SK-N-SH (cell line): ENCODE measurements at regions not wholly inside any gene's neighbourhood (a gene's known extent, or its start where the extent isn't known, plus 50 kb on each side); places are given as distances from the start of the nearest gene placed in this dataset.

ENCODE experiments used
- CTCF ChIA-PET: fragments of 300-600, 350-600 bp; formaldehyde crosslinking; extraction: SDS; loops from one replicate; lab custom pipeline; 2021; lab: Yijun Ruan, JAX
- POLR2A ChIA-PET: fragments of 350-600 bp; sonication (Branson Sonifier 250); formaldehyde crosslinking; extraction: SDS; loops from one replicate; lab custom pipeline; 2020; ENCODE audit warnings: antibody characterized with exemption, inconsistent platforms; lab: Yijun Ruan, JAX
- DNase-seq: peaks from one replicate; pipeline ENCODE4 v3.0.0; 2012
- H2AFZ ChIP-seq: fragments of 200-600 bp; sonication (generic); 2 replicates; pipeline ENCODE4 v1.8.1; 2016; ENCODE audit warnings: antibody characterized with exemption, mild to moderate bottlenecking, low read depth
- H3F3A ChIP-seq: fragments of 200-600 bp; sonication (generic); replicated peaks from 2 replicates; pipeline ENCODE3; 2016; ENCODE audit warnings: antibody characterized with exemption, mild to moderate bottlenecking; ENCODE audit not compliant: insufficient read depth
- H3K27ac ChIP-seq, 2 experiments: fragments of 200-500 bp in 1 of 2; fragments of 200-600 bp in 1 of 2; sonication (Bioruptor generic) in 1 of 2; sonication (generic), shearing (Covaris generic) in 1 of 2; 2 replicates each; pipeline versions ENCODE4 v1.5.1 to v1.6.1; 2014 to 2016; ENCODE audit warnings: low read depth in 2 of 2, inconsistent platforms in 1 of 2, low read length in 1 of 2, mild to moderate bottlenecking in 1 of 2, mixed read lengths in 1 of 2
- H3K27me3 ChIP-seq: fragments of 200-600 bp; sonication (generic), shearing (Covaris generic); 2 replicates; pipeline ENCODE4 v1.6.1; 2016; ENCODE audit warnings: mixed run types; ENCODE audit not compliant: insufficient read depth
- H3K36me3 ChIP-seq, 2 experiments: fragments of 200-500 bp in 1 of 2; fragments of 200-600 bp in 1 of 2; sonication (Bioruptor generic) in 1 of 2; sonication (generic) in 1 of 2; replicated peaks in 1 of 2; 2 replicates each; pipeline versions ENCODE3 to v1.5.1; 2014 to 2016; ENCODE audit warnings: low read length in 1 of 2, mild to moderate bottlenecking in 1 of 2; ENCODE audit not compliant: insufficient read depth in 2 of 2, control insufficient read depth in 1 of 2
- H3K4me1 ChIP-seq, 2 experiments: fragments of 200-500 bp in 1 of 2; fragments of 200-600 bp in 1 of 2; sonication (Bioruptor generic) in 1 of 2; sonication (generic), shearing (Covaris generic) in 1 of 2; 2 replicates each; pipeline versions ENCODE4 v1.5.1 to v1.6.1; 2014 to 2016; ENCODE audit warnings: low read depth in 1 of 2, low read length in 1 of 2, mixed run types in 1 of 2; ENCODE audit not compliant: insufficient read depth in 2 of 2, control insufficient read depth in 1 of 2
- H3K4me2 ChIP-seq: fragments of 200-600 bp; sonication (generic), shearing (Covaris generic); 2 replicates; pipeline ENCODE4 v1.6.1; 2017; ENCODE audit warnings: mixed run types
- H3K4me3 ChIP-seq, 2 experiments: fragments of 200-500 bp in 1 of 2; fragments of 200-600 bp in 1 of 2; sonication (Bioruptor generic) in 1 of 2; sonication (generic), shearing (Covaris generic) in 1 of 2; 2 replicates each; pipeline versions ENCODE4 v1.5.1 to v1.8.1; 2014 to 2016; ENCODE audit warnings: low read depth in 2 of 2, inconsistent platforms in 1 of 2, low read length in 1 of 2, mild to moderate bottlenecking in 1 of 2, mixed read lengths in 1 of 2, moderate library complexity in 1 of 2
- H3K79me2 ChIP-seq: fragments of 200-600 bp; sonication (generic); 2 replicates; pipeline ENCODE4 v1.8.1; 2017; ENCODE audit warnings: mild to moderate bottlenecking; ENCODE audit not compliant: insufficient read depth
- H3K9ac ChIP-seq: fragments of 200-600 bp; sonication (generic); 2 replicates; pipeline ENCODE4 v1.6.1; 2017; ENCODE audit warnings: mixed run types
- H3K9me2 ChIP-seq: fragments of 200-600 bp; sonication (generic); 2 replicates; pipeline ENCODE4 v1.6.1; 2017; ENCODE audit warnings: mixed run types
- H3K9me3 ChIP-seq: fragments of 200-600 bp; sonication (generic); 2 replicates; pipeline ENCODE4 v1.6.1; 2017; ENCODE audit warnings: mixed run types, mild to moderate bottlenecking, moderate library complexity
- H4K20me1 ChIP-seq: fragments of 200-600 bp; sonication (generic); 2 replicates; pipeline ENCODE4 v1.6.1; 2017; ENCODE audit warnings: mild to moderate bottlenecking, mixed run types; ENCODE audit not compliant: insufficient read depth
- CHD2 ChIP-seq: fragments of 150-350 bp; IDR thresholded peaks from 2 replicates; pipeline ENCODE4 v1.6.1; 2018; ENCODE audit warnings: low read length; ENCODE audit not compliant: partially characterized antibody
- FOXJ3 ChIP-seq: sonication (generic); formaldehyde crosslinking; IDR thresholded peaks from 2 replicates; pipeline ENCODE4 v1.5.1; 2020; ENCODE audit warnings: mild to moderate bottlenecking, missing genetic modification reagents
- GATA2 ChIP-seq: sonication (generic); formaldehyde crosslinking; IDR thresholded peaks from 2 replicates; pipeline ENCODE4 v1.5.0; 2020; ENCODE audit warnings: mild to moderate bottlenecking, missing genetic modification reagents
- JUND ChIP-seq: IDR thresholded peaks from 2 replicates; pipeline ENCODE4 v1.4.0; 2012
- MXI1 ChIP-seq: IDR thresholded peaks from 2 replicates; pipeline ENCODE4 v1.6.1; 2012; ENCODE audit warnings: mild to moderate bottlenecking, low read depth, low read length, improper control_type of control experiment
- RFX5 ChIP-seq: IDR thresholded peaks from 2 replicates; pipeline ENCODE4 v1.6.1; 2012; ENCODE audit warnings: mild to moderate bottlenecking, improper control_type of control experiment, low read length
- SIN3A ChIP-seq: IDR thresholded peaks from 2 replicates; pipeline ENCODE4 v1.6.1; 2012; ENCODE audit warnings: low read depth, mild to moderate bottlenecking, low read length, moderate library complexity, borderline replicate concordance
- TCF12 ChIP-seq: IDR thresholded peaks from 2 replicates; pipeline ENCODE4 v1.4.0; 2012
- WGBS: methylation state at CpG from one replicate; pipeline ENCODE4 v1.1.6; 2017; ENCODE audit warnings: low lambda C conversion rate; 5-methylcytosine and 5-hydroxymethylcytosine counted together
- TF ChIP-seq, protein P1 (sequence below): fragments of 150-350 bp; IDR thresholded peaks from 2 replicates; pipeline ENCODE4 v1.6.1; 2017; ENCODE audit warnings: antibody characterized with exemption, low read length, low read depth, borderline replicate concordance
- TF ChIP-seq, protein P2 (sequence below): fragments of 150-350 bp; IDR thresholded peaks from 2 replicates; pipeline ENCODE4 v1.6.1; 2016; ENCODE audit warnings: mild to moderate bottlenecking, low read depth, low read length
- TF ChIP-seq, protein P3 (sequence below): IDR thresholded peaks from 2 replicates; pipeline ENCODE4 v1.4.0; 2012; ENCODE audit warnings: low read depth, borderline replicate concordance
- TF ChIP-seq, protein P4 (sequence below): IDR thresholded peaks from 2 replicates; pipeline ENCODE4 v1.4.0; 2012; ENCODE audit warnings: low read depth
- TF ChIP-seq, protein P5 (sequence below): fragments of 200-600 bp; sonication (generic); IDR thresholded peaks from 2 replicates; pipeline ENCODE4 v1.6.1; 2017; ENCODE audit warnings: antibody characterized with exemption, mild to moderate bottlenecking, moderate library complexity

DNA sequence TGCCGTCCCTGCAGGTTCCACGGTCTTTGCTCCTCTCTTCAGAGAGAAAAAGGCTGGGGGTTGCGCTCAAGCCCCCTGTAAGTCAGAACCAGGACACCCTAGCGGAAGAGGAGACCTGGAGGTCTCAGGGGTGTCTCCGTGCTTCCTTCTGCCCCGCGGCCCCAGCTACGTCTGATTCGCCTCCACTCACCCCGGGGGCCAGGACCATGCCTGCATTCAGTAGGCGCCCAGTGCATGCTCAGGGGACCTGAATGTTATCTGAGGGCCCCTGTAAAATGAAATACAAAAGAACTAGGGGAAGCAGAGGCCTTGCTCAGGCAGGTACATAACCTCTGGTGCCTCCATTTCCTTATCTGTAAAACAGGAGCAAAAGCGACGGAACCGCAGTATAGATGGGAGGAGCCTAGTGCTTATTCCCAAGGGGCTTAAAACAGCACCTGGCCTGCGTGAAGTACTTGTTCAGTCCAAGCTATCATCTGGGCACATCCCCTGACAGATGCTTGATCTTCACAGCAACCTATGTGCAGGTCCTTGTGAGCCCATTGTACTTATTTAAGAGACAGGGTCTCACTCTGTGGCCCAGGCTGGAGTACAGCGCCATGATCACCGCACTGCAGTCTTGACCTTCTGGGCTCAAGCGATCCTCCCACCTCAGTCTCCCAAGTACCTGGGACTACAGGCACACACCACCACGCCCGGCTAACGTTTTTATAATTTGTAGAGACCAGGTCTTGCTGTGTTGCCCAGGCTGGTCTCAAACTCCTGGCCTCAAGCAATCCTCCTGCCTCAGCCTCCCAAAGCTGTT is 110.3 kb upstream of the NCOR2 start:
- Histone ChIP-seq H4K20me1 (no peaks in the 10 kb centered on the region), H3K27me3 (no peaks in the 10 kb centered on the region)
- 93% methylated on average over 17 of the region's 21 CpGs for WGBS
- TF ChIP-seq SIN3A, result no peak
- no peak for TF ChIP-seq RFX5
- TF ChIP-seq JUND, result no peak
- TF ChIP-seq TCF12, result no peak
- TF ChIP-seq MXI1, result no peak
- TF ChIP-seq, all 33 proteins: peak for 0
- Histone ChIP-seq H2AFZ (no peak overlapping the region), H3K4me2 (no peak overlapping the region), H3K36me3 (no peaks in the 10 kb centered on the region), H3K9ac (no peak overlapping the region), H3K79me2 (no peaks in the 10 kb centered on the region), H3K4me1 (peaks cover 25 to 47% of the 10 kb centered on the region in 2 experiments; a peak in 3 of 4 replicates), H3K9me3 (no peaks in the 10 kb centered on the region), H3K4me3 (no peak overlapping the region), H3F3A (peaks cover 5% of the 10 kb centered on the region), H3K27ac (no peak overlapping the region), H3K9me2 (no peaks in the 10 kb centered on the region)
- CTCF ChIA-PET, result interaction anchor here (0.6 kb wide), 1 partner anchor 17 kb away, joined by 3 read pairs; no protein-coding TSS in a partner anchor
- POLR2A ChIA-PET, result no interaction called here
- DNase-seq, result no peak

DNA sequence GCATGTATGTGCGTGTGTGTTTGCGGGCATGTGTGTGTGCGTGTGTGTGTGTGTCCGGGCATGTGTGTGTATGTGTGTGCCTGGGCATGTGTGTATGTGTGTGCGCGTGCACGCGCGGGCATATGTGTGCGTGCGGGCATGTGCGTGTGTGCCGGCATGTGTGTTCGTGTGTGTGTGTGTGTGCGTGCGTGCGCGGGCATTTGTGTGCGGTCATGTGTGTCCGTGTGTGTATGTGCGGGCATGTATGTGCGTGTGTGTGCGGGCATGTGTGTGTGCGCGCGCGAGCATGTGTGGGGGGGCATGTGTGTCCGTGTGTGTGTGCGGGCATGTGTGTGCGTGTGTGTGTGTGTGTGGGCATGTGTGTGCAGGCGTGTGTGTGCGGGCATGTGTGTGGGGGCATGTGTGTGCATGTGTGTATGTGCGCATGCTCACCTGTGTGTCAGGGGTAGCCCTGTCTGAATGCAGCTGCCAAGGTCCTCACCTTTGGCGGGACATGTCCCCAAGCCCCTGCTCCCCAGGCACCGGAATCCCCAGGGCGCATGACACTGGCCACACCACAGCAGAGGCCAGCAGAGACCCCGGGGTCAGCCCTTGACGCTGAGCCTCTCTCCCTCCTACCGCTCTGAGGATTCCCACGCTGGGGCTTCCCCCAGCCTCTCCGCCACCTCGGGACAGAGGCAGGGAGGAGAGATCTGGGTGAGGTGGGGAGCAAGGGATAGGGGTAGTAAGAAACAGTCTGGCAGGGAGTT is 109.5 kb upstream of the NCOR2 start:
- H2AFZ ChIP-seq, result no peak overlapping the region
- DNase-seq, result no peak
- no peak overlapping the region for H3K27ac ChIP-seq
- no peak overlapping the region for H3K9ac ChIP-seq
- no peaks in the 10 kb centered on the region for H4K20me1 ChIP-seq
- no peaks in the 10 kb centered on the region for H3K9me3 ChIP-seq
- ChIA-PET POLR2A (no interaction called here), CTCF (interaction anchor here (0.6 to 0.8 kb wide), 2 partner anchors 13 to 16 kb away, joined by 3 read pairs; no protein-coding TSS in a partner anchor)
- WGBS, result 95% methylated on average over 41 of the region's 42 CpGs
- H3K79me2 ChIP-seq, result no peaks in the 10 kb centered on the region
- no peaks in the 10 kb centered on the region for H3K27me3 ChIP-seq
- H3K9me2 ChIP-seq, result no peaks in the 10 kb centered on the region
- TF ChIP-seq FOXJ3, result no peak
- no peak for TF ChIP-seq CHD2
- TF ChIP-seq, protein P1, sequence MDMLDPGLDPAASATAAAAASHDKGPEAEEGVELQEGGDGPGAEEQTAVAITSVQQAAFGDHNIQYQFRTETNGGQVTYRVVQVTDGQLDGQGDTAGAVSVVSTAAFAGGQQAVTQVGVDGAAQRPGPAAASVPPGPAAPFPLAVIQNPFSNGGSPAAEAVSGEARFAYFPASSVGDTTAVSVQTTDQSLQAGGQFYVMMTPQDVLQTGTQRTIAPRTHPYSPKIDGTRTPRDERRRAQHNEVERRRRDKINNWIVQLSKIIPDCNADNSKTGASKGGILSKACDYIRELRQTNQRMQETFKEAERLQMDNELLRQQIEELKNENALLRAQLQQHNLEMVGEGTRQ, result no peak
- no peak for TF ChIP-seq MXI1
- TF ChIP-seq JUND, result no peak
- TF ChIP-seq, protein P2, sequence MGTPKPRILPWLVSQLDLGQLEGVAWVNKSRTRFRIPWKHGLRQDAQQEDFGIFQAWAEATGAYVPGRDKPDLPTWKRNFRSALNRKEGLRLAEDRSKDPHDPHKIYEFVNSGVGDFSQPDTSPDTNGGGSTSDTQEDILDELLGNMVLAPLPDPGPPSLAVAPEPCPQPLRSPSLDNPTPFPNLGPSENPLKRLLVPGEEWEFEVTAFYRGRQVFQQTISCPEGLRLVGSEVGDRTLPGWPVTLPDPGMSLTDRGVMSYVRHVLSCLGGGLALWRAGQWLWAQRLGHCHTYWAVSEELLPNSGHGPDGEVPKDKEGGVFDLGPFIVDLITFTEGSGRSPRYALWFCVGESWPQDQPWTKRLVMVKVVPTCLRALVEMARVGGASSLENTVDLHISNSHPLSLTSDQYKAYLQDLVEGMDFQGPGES, result no peak
- TF ChIP-seq, protein P3, sequence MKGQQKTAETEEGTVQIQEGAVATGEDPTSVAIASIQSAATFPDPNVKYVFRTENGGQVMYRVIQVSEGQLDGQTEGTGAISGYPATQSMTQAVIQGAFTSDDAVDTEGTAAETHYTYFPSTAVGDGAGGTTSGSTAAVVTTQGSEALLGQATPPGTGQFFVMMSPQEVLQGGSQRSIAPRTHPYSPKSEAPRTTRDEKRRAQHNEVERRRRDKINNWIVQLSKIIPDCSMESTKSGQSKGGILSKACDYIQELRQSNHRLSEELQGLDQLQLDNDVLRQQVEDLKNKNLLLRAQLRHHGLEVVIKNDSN, result no peak
- TF ChIP-seq, protein P4, sequence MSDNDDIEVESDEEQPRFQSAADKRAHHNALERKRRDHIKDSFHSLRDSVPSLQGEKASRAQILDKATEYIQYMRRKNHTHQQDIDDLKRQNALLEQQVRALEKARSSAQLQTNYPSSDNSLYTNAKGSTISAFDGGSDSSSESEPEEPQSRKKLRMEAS, result no peak
- TF ChIP-seq, protein P5, sequence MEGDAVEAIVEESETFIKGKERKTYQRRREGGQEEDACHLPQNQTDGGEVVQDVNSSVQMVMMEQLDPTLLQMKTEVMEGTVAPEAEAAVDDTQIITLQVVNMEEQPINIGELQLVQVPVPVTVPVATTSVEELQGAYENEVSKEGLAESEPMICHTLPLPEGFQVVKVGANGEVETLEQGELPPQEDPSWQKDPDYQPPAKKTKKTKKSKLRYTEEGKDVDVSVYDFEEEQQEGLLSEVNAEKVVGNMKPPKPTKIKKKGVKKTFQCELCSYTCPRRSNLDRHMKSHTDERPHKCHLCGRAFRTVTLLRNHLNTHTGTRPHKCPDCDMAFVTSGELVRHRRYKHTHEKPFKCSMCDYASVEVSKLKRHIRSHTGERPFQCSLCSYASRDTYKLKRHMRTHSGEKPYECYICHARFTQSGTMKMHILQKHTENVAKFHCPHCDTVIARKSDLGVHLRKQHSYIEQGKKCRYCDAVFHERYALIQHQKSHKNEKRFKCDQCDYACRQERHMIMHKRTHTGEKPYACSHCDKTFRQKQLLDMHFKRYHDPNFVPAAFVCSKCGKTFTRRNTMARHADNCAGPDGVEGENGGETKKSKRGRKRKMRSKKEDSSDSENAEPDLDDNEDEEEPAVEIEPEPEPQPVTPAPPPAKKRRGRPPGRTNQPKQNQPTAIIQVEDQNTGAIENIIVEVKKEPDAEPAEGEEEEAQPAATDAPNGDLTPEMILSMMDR, result no peak
- TF ChIP-seq GATA2 (CRISPR knock-in tag), result no peak
- H3K4me3 ChIP-seq, result no peak overlapping the region
- H3K36me3 ChIP-seq, result no peaks in the 10 kb centered on the region
- 0 out of 2 replicates have a peak overlapping the region, but pooled peaks have one; percentile 17 for H3K4me2 ChIP-seq
- H3F3A ChIP-seq, result peaks cover 5% of the 10 kb centered on the region
- H3K4me1 ChIP-seq, result peaks cover 21 to 39% of the 10 kb centered on the region in 2 experiments; a peak in 3 of 4 replicates
